HG03558 (cell line): ENCODE measurements at regions not wholly inside any gene's neighbourhood (a gene's known extent, or its start where the extent isn't known, plus 50 kb on each side); places are given as distances from the start of the nearest gene placed in this dataset.
"Not testable (repeated sequence)": the region's sequence is repeated elsewhere in the genome, so short reads cannot be mapped to it uniquely, and the experiment has no call there.

Experiments used
- ATAC-seq: cut with Tn5 transposase; IDR thresholded peaks from one replicate; pipeline ENCODE4 v1.9.1; 2021; ENCODE audit warnings: moderate number of reproducible peaks; ENCODE audit not compliant: unreplicated experiment; ENCODE audit errors: extremely low read depth

DNA sequence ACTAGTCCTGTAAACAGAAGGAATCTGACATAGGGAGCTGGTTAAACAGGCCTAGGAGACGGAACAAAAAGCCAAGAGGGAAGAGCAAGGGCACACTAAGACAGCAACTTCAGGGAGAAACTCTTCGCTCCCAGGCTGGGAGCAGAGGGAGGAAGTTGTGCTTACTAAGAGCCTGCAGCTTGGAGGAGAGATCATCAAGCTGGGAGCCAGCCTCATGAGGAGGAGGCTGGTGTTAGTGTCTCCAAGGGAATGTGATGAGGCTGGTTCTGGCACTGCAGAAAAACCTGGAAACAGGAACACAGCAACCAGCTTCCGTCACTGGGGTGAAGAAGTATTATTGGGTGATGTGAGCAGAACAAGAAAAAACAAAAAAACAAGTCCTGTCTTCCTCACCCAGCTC is 1027.3 kb downstream of the UQCRFS1 start:
- no peak for ATAC-seq

DNA sequence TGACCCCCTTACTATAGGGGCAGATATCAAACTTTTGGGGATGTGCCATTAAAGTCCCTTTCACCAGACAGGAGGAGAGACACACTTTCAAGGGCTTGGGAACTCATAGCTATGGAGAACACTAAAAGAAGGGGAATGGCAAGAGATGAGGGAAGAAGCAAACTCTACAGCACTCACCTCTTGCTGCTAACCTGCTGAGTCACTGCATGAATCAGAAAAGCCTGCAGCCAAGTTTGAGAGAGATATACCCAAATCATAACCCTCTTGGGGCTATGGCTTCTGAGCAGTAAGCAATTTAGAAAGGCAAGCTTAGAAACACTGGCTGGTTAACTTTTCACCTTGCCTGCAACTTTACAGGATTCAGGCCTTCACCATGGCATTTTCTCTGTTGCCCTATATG is 1028.0 kb downstream of the UQCRFS1 start:
- no peak for ATAC-seq

DNA sequence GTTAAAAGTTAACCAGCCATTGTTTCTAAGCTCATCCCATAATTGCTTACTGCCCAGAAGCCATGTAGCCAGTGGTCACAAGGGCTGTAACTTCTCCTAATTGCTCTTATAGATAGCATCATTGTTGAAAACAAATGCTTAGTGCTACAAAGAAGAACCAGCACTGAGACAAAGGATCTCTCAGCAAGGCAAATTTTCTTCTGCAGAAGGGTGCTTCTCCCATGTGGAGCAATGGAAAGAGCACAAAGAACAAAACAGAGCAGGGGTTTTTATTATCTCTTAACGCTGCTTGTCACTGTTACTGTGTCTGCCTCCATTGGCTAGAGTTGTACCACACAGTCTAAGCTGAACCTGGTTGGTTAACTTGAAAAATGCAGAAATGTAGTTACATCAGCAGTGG is 1036.8 kb downstream of the UQCRFS1 start:
- no peak for ATAC-seq

DNA sequence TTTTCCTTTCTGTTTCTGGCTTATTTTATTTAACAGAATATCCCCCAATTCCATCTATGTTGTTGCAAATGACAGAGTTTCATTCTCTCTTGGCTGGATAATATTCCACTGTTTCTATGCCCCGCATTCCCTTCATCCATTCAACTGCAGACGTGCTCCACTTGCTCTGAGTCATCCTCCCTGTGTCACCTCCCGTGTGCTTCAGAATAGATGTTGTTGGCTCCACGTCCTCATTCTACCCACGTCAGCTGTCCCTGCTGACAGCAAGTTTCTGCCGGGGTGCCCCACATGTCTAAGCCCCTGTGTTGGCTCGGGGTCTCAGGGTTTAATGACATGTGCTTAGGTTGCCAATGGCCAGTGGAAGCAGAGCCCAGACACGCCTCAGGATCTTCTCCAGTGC is 1041.0 kb downstream of the UQCRFS1 start:
- ATAC-seq: no peak

DNA sequence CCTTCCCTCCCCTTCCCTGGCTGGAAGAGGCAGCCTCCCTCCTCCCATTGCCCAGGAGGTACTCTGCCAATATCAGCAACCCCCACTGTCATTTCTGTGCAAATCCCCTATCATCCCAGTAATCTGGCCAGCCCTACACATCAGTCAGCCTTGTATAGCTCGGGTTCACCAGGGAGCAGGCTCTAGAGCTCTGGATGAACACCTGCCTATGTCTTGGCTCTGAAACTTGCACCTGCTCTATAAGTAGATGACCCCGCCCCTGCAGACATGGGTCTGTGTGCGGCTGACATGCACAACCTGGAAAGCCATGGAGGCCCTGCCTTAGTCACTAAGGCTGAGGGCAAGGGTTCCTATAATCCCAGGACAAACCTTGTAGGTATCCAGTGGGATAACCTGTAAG is 1042.9 kb downstream of the UQCRFS1 start:
- ATAC-seq: no peak

DNA sequence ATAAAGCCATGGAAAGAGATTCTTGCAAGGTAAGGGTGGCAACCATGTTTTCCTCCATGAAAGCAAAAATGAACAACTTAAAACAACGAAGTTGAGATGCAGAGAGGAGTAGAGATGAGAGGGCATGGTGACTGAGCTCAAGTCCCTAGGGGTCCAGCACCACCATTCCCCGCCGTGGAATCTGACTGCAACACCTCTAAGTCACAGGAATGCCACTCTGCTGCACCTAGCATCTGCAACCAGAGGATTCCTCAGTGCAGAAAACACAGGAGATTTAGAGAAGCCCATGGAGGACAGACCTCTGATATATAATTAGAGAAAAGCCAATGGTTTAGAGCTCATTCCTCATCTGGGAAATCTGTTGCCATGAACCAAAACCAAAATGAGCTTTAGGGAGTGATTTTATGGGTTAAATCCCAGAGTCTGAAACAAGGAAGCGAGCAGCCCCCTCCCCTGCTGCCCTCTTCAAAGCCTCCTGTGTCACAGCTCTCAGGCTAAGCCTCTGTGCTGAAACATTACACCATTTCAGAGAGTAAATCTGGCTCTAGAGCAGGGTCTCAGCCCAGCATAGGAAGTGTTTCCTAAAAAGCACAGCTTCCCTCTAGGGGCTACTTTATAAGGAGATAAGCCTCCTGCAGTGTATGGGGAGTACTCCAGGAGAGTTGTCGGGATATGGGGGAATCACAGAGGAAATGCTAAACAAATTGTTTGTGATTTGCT is 1043.6 kb downstream of the UQCRFS1 start:
- ATAC-seq: no peak

DNA sequence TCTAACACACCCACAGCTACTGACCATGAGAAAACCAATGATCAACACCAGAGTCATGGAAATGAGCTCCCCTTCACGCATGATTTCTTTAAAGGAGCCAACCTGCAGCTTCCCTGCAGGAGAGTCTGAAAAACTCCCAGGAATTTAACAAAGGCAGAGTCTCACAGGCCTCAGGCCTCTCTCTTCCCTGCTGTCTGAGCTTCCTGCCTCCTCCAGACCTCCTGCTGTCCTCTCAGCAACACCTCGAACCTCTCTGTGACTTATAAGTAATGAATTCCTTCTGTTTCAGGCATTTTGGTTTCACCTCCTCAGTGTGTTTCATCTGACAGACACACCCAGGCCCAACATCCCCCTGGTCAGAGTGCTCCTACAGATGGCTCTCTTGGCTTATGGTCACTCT is 1044.4 kb downstream of the UQCRFS1 start:
- ATAC-seq: no peak

DNA sequence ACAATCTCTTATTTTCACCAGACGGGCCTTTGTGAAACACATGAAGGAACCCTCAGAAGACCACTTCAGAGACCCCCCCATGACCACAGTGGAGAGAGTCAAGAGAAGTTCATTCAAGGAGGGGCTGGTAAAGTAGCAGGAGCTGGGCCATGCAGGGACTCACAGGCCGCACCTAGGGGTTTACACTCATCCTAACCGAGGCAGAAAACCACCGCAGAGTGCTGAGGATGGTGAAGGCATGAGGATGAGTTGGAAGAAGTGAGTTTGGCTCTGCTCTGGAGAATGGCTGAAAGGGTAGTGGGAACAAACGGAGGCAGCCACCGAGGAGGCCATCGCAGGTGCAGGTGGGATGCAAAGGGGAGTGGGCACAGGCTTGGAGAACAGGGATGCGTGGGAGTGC is 1046.9 kb downstream of the UQCRFS1 start:
- ATAC-seq: no peak

DNA sequence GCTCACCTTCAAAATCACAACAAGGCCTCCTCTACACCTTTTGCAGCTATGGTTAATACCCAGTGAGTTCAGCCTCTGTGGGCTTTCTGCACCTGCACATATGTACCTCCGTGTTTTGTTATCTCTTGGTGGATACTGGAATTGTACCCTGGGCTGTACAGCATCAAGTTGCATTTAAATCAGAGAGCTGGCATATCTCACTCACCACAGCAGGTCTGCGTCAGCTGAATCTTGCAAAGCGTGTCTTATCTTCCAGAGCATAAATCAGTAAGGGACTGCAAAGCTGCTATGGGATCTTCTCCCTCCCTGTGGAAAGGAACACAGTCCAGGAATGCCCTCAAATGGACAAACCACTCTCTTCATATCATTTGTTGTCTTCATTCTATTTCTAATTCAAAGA is 1048.7 kb downstream of the UQCRFS1 start:
- ATAC-seq: no peak

DNA sequence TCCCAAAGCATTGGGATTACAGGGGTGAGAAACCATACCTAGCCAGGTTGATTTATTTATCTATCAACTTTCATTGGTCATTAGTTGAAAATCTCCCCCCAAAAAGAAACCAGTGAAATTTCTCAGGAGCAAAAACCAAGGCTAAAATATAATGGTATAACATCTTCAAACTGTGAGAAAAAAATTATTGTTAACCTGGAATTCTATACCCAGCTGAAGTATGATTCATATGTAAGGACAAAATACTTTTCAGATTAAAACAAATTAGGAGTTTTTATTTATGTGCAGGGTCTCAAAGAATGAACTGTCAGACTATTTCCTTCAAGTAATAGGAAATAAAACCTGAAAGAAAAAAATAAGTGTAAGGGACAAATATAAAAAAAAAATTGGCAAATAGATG is 1053.9 kb downstream of the UQCRFS1 start:
- ATAC-seq: no peak

DNA sequence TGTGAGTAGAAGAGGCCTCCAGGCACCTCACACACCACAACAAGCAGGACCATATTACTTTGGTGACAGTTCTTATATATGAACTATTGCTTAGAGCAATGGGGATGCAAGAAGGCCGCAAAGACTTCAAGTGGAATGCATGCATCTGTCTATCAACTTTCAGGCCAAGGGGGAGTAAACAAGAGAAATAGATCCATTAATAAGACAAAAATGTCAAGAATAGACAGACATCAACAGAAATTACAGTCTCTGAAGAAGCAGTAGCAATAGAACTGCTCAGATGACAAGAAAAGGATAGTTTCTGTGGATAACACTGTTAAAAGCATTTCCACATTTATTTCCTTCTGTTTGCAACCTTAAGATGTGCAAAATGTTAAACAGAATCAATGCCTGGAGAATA is 1057.7 kb downstream of the UQCRFS1 start:
- ATAC-seq: no peak

DNA sequence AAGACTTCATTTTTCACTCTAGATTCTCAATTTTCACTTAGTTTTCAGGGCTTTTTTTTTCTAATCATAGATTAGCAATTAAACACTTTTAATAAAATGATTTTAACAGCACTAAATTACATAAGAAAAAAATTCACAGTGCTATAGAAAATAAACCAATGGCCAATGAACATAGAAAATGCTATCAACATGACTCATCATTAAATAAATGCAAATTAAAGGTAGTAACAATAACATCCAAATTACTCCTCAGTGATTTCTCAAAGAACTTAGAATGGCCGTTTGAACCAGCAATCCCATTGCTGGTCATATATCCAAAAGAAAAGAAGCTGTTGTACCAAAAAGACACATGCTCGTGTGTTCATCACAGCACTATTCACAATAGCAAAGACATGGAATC is 1058.9 kb downstream of the UQCRFS1 start:
- no peak for ATAC-seq

DNA sequence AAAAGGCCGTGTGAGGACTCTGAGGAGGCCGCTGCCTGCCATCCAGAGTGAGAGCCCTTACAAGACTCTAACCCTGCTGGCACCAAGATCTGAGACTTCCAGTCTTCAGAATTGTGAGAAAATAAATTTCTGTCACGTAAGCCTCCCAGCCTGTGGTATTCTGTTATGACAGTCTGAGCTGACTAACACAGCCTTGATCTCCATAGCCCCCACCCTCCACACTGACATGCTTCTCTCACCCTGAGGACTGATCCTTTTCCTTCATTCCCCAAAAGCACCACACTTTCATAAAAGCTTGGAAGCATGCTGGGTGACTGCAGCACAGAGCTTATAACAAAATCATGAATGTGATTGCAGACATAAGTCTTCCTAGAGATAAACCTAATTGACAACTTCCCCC is 1059.8 kb downstream of the UQCRFS1 start:
- no peak for ATAC-seq

DNA sequence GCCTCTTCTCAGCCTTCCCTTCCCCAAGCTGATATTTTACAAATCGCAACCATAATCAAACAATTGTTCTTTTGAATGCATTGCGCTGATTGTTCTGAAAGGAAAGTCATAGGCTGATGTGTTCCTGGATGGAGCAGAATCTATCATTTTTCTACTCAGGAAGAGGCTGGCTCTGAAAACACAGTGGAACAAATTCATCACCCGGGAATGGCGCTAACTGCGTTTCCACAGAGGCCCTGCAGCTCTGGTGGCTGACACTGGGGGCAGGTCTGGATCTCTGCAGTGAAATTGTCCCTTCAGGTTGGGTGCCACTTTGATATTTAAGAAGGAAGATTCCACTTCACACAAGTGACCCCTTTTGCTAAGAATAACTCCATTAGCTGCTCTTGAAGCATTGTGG is 1060.8 kb downstream of the UQCRFS1 start:
- no peak for ATAC-seq

DNA sequence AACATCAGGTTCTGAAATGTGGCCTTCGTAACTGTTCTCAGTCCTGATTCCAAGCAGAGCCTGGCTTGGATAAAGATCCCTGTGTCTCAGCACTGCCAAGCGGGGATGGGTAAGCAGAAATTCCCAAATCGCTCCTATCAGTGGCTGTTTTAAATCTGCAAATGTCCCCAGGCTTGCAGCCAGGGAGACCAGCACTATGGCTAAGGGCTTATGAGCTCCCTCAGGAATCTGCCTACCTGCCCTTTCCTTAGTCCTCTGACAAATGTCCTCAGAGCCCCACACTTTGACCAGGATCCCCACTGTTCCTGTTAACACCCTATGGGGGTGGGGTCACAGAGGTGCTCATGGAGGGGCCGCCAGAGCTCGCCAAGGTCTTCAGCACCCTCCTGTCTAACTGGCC is 1062.8 kb downstream of the UQCRFS1 start:
- no peak for ATAC-seq

DNA sequence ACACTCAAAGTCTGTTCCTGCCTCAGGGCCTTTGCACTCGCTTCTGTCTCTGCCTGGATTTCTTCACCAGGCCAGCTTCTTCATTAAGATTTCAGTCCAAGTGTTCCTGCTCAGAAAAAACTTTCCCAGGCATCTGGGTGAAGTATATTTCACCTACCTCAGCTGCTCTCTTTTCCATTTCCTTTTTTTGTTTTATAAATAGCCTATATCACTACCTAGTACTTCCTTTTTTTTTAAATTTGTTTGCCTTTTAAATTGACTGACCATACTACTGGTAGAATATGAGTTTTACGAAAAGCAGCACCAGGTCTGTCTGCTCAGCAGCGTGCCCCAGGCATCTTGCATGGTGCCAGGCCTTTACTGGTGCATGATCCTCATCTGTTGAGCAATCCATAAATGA is 1064.4 kb downstream of the UQCRFS1 start:
- no peak for ATAC-seq

DNA sequence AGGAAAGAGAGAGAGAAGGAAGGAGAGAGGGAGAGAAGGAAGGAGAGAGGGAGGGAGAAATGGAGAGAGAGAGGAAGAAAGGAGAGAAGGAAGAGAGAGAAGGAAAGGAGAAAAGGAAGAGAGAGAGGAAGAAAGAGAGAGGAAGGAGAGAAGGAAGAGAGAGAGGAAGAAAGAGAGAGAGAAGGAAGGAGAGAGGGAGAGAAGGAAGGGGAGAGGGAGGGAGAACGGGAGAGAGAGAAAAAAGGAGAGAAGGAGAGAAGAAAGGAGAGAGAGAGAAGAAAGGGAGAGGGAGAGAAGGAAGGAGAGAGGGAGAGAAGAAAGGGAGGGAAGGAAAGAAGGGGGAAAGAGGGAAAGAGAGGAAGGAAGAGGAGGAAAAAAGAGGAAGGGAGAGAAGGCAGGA is 1070.7 kb downstream of the UQCRFS1 start:
- ATAC-seq: no peak

DNA sequence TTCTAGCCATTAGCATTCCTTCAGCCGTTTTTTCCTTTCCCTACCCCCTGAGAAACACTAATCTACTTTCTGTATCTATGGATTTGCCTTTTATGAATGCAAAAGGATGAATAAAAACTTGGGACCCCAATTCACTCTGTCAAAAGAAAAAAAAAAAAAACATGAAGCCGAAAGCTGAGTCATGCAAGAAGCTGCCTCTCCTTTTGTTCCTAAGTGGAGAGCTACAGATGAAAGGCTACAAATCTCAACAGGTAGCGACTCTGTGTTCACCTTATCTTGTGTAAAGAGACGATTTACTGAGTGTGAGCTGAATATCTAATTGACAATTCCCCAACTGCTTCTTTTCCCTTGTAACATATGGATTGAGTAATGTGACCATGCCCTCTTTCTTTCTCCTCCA is 1072.8 kb downstream of the UQCRFS1 start:
- ATAC-seq: no peak

DNA sequence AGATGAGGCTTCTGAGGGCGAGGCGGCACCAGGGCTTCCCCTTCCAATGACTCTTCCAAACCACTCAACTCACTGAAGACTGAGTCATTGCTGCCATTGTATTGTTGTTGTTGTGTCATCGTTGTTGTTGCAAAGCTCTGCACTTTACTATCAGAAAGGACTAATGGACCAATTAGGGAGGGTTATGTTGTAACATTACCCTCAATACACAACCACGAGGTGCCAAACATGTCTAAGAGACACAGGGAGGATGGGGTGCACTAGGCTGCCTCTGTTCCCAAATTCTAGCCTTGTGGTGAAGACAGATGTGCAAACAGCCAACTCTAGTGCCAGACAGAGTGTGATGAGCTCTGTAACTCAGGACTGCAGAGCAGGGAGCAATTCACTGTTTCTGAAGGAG is 1075.2 kb downstream of the UQCRFS1 start:
- ATAC-seq: no peak

DNA sequence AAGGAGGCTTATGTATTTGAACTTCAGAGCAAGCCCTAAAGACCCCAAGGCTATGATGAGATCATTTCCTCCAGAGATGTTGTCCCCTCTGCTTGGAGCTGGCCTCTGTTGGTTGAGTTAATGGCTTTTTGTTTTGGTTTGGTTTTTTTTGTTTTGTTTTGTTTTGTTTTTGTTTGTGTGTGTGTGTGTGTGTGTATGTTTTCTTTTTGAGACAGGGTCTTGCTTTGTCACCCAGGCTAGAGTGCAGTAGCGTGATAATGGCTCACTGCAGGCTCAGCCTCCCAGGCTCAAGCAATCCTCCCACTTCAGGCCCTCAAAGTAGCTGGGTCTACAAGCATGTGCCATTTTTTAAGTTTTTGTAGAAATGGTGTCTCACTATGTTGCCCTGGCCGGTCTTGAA is 1076.2 kb downstream of the UQCRFS1 start:
- no peak for ATAC-seq

DNA sequence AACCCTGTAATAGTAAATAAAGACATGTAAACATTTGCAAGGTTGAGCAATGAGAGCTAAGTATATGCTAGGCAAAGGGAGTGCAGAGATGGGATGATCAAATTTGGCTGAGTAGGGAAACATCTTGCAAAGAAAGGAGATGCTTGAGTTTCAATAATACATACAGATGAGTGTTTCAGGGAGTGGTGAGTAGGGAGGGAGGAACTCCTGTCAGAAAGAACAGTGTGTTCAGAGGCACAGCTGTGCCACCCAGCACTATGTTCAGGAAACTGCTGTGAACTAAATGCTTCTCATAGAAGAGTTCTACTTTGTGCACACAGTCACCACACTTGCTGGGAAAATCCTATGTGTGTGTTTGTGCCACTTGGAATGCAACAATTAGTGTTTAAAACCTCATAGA is 1077.1 kb downstream of the UQCRFS1 start:
- no peak for ATAC-seq

DNA sequence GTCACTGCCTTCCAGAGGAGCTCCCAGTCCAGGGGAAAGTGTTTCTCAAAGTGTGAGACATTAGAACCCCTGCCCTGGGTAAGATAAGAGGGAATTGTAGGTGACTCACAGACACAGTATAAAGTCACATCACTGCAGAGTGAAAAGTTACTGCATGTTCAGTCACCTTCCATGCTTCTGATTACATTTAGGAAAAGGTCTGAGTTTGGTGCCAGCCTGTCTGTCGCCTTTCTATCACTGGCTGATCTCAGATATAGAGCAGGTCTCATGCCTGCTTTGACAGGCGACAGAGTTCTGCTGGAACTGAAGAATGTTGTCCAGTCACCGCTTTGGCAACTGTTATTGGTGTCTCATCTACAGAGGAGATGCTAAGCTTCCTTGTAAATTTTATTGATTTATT is 1078.6 kb downstream of the UQCRFS1 start:
- ATAC-seq: no peak

DNA sequence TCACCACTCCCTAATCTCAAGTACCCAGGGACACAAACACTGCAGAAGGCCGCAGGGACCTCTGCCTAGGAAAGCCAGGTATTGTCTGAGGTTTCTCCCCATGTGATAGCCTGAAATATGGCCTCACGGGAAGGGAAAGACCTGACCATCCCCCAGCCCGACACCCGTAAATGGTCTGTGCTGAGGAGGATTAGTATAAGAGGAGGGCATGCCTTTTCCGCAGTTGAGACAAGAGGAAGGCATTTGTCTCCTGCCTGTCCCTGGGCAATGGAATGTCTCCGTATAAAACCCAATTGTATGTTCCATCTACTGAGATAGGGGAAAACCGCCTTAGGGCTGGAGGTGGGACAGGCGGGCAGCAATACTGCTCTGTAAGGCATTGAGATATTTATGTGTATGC is 1082.1 kb downstream of the UQCRFS1 start:
- ATAC-seq: not testable (repeated sequence)
